K562 (cell line): ENCODE measurements at regions not wholly inside any gene's neighbourhood (a gene's known extent, or its start where the extent isn't known, plus 50 kb on each side); places are given as distances from the start of the nearest gene placed in this dataset.
"Not testable (repeated sequence)": the region's sequence is repeated elsewhere in the genome, so short reads cannot be mapped to it uniquely, and the experiment has no call there.

Experiments used
- AFF4 ChIP-seq: sonication (generic); formaldehyde crosslinking; IDR thresholded peaks from 2 replicates; pipeline ENCODE4 v1.8.0; 2023; ENCODE audit warnings: mild to moderate bottlenecking, missing genetic modification reagents
- E2F1 ChIP-seq: sonication (generic); formaldehyde crosslinking; IDR thresholded peaks from 2 replicates; pipeline ENCODE4 v1.8.1; 2023; ENCODE audit warnings: mild to moderate bottlenecking, missing genetic modification reagents, moderate library complexity
- EP300 ChIP-seq: IDR thresholded peaks from 2 replicates; pipeline ENCODE4 v1.6.1; 2012; ENCODE audit warnings: low read length, improper control_type of control experiment
- FOXA3 ChIP-seq, 2 experiments: fragments of 450-650 bp in 1 of 2; sonication (generic) in 1 of 2; formaldehyde crosslinking; IDR thresholded peaks in 1 of 2; conservative IDR thresholded peaks in 1 of 2; 2 replicates each; pipeline versions ENCODE4 v1.4.0 to v1.8.0; 2020 to 2022; ENCODE audit warnings: mild to moderate bottlenecking in 2 of 2, missing genetic modification reagents in 1 of 2
- SP1 ChIP-seq: sonication (generic); formaldehyde crosslinking; IDR thresholded peaks from 2 replicates; pipeline ENCODE4 v1.8.1; 2022; ENCODE audit warnings: mild to moderate bottlenecking, missing genetic modification reagents
- VEZF1 ChIP-seq: fragments of 200-800 bp; sonication (Bioruptor generic); IDR thresholded peaks from 2 replicates; pipeline ENCODE4 v1.6.1; 2017; ENCODE audit warnings: missing genetic modification characterization, missing compliant biosample characterization

- not testable (repeated sequence) for TF ChIP-seq VEZF1 (CRISPR knock-in tag); AFF4 (CRISPR knock-in tag); EP300; E2F1; FOXA3 (CRISPR knock-in tag; conservative IDR thresholded peaks at IDR 0.05 in 1 of 2, IDR thresholded peaks at IDR 0.05 in 1 of 2); SP1 (CRISPR knock-in tag)
Observed at GRCh38 chr10:48063944-48064625, 64.5 kb upstream of the FAM25C start.
